ENCODE measurements at regions not wholly inside any gene's neighbourhood (a gene's known extent, or its start where the extent isn't known, plus 50 kb on each side); places are given as distances from the start of the nearest gene placed in this dataset.

DNA sequence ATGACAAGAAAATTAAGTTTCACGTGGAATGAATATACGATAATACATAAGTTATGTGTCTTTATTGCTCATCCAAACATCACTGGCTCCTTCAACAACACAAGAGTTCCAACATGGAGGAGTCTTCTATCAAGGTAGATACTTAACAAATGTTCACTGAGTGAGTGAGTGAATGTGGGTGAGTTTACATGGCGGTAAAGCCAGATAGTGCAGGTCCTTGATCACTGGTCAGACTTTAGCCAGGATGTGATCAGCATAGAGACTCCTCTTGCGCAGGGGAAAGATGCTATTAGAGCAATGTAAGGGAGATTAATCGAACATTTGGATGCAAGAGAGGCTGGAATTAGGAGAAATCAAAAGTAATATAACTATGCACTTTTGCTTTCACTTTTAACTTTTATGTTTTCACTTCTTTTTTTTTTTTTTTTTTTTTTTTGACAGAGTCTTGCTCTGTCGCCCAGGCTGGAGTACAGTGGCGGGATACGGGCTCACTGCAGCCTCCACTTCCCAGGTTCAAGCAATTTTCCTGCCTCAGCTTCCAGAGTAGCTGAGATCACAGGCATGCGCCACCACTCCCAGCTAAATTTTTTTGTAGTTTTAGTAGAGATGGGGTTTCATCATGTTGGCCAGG, 249.0 kb upstream of the ID2 start:
- H3K27me3 ChIP-seq (replicated peaks; ENCODE audit: insufficient read depth): no peaks in the 10 kb centered on the region
- no peak for ATAC-seq (ENCODE audit: insufficient number of reproducible peaks, low FRiP score, low read depth)

DNA sequence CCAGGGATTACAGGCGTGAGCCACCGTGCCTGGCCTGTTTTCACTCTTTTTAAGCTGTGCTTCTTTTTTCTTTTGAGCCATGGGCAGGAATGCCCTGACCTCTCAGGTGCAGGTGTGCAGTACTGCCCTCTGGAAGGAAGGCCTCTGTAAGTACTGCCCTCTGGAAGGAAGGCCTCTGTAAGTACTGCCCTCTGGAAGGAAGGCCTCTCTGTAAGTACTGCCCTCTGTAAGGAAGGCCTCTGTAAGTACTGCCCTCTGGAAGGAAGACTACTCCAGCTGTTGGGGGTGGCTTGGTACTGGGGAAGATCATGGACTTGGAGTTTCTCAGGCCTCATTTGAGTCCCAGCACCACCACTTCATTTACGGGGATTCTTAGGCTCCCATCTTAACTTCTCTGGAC, 248.5 kb upstream of the ID2 start:
- H3K4me3 ChIP-seq: no peak overlapping the region
- no peaks in the 10 kb centered on the region for H3K36me3 ChIP-seq
- peaks cover 0 to under 1% of the 10 kb centered on the region in 2 donors for H3K4me1 ChIP-seq (ENCODE audit: control insufficient read depth in 1 of 2, low read depth in 2 of 2)
- ATAC-seq (ENCODE audit: insufficient number of reproducible peaks, low FRiP score, low read depth) (no peak), DNase-seq (ENCODE audit: low spot score) (no peak)
- no peaks in the 10 kb centered on the region for H3K27me3 ChIP-seq (replicated peaks; ENCODE audit: insufficient read depth)
- H3K27ac ChIP-seq: no peak overlapping the region
- TF ChIP-seq, protein P1, sequence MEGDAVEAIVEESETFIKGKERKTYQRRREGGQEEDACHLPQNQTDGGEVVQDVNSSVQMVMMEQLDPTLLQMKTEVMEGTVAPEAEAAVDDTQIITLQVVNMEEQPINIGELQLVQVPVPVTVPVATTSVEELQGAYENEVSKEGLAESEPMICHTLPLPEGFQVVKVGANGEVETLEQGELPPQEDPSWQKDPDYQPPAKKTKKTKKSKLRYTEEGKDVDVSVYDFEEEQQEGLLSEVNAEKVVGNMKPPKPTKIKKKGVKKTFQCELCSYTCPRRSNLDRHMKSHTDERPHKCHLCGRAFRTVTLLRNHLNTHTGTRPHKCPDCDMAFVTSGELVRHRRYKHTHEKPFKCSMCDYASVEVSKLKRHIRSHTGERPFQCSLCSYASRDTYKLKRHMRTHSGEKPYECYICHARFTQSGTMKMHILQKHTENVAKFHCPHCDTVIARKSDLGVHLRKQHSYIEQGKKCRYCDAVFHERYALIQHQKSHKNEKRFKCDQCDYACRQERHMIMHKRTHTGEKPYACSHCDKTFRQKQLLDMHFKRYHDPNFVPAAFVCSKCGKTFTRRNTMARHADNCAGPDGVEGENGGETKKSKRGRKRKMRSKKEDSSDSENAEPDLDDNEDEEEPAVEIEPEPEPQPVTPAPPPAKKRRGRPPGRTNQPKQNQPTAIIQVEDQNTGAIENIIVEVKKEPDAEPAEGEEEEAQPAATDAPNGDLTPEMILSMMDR (IDR thresholded peaks at IDR 0.05): no peak
- H3K9me3 ChIP-seq: no peaks in the 10 kb centered on the region

More for the DNA sequence above, 249.0 kb upstream of the ID2 start:
- DNase-seq (ENCODE audit: low spot score): no peak
- TF ChIP-seq, protein P1 (IDR thresholded peaks at IDR 0.05): no peak
- Histone ChIP-seq H3K4me1 (ENCODE audit: control insufficient read depth in 1 of 2, low read depth in 2 of 2) (no peaks in the 10 kb centered on the region), H3K4me3 (no peak overlapping the region), H3K9me3 (no peaks in the 10 kb centered on the region), H3K36me3 (no peaks in the 10 kb centered on the region), H3K27ac (no peak overlapping the region)

DNA sequence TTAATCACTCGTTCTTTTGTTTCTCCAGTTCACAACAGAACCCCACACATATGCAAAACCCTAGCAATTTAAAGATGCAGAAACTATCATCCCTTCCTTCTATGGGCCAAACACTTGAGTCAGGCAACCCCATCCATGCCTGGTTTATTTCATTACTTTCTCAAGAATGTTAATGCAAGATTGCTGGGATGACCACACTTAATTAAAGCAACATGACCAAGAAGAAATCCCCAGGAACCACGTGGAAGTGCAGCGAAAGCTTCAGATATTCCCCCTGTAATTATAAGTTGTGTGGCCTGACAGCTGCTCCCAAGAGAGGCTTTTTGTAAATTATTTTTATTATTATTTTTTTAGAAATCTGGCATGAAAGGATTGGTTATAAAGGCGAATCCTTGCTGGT, 246.2 kb upstream of the ID2 start:
- Histone ChIP-seq H3K27ac (no peak overlapping the region), H3K27me3 (replicated peaks; ENCODE audit: insufficient read depth) (no peaks in the 10 kb centered on the region), H3K4me3 (no peak overlapping the region), H3K4me1 (ENCODE audit: control insufficient read depth in 1 of 2, low read depth in 2 of 2) (peaks cover 0 to 3% of the 10 kb centered on the region in 2 donors), H3K9me3 (no peaks in the 10 kb centered on the region), H3K36me3 (no peaks in the 10 kb centered on the region)
- TF ChIP-seq, protein P1 (IDR thresholded peaks at IDR 0.05): no peak
- DNase-seq (ENCODE audit: low spot score) (no peak), ATAC-seq (ENCODE audit: insufficient number of reproducible peaks, low FRiP score, low read depth) (no peak)

DNA sequence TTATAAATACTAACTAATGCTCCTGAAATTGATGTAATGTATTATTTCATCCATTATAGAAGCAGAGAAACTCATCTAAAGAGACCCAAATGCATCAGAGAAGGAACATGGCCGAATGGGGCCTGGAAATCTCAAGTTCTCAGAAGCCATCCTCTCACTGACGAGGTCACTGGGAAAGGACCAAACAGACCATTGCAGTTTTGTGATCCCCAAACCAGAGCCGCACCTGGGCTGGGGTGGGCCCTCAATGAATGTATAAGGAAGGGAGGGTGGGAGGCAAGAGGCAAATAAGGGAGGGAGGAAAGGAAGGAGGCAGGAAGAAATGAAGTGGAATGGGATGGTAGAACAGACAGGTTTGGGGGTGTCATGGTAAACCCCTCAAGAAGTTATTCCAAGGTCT, 245.3 kb upstream of the ID2 start:
- Histone ChIP-seq H3K36me3 (no peaks in the 10 kb centered on the region), H3K4me1 (ENCODE audit: control insufficient read depth in 1 of 2, low read depth in 2 of 2) (peaks cover 0 to 3% of the 10 kb centered on the region in 2 donors), H3K27me3 (replicated peaks; ENCODE audit: insufficient read depth) (no peaks in the 10 kb centered on the region), H3K4me3 (no peak overlapping the region), H3K27ac (no peak overlapping the region), H3K9me3 (no peaks in the 10 kb centered on the region)
- DNase-seq (ENCODE audit: low spot score) (no peak), ATAC-seq (ENCODE audit: insufficient number of reproducible peaks, low FRiP score, low read depth) (no peak)
- TF ChIP-seq, protein P1 (IDR thresholded peaks at IDR 0.05): no peak

DNA sequence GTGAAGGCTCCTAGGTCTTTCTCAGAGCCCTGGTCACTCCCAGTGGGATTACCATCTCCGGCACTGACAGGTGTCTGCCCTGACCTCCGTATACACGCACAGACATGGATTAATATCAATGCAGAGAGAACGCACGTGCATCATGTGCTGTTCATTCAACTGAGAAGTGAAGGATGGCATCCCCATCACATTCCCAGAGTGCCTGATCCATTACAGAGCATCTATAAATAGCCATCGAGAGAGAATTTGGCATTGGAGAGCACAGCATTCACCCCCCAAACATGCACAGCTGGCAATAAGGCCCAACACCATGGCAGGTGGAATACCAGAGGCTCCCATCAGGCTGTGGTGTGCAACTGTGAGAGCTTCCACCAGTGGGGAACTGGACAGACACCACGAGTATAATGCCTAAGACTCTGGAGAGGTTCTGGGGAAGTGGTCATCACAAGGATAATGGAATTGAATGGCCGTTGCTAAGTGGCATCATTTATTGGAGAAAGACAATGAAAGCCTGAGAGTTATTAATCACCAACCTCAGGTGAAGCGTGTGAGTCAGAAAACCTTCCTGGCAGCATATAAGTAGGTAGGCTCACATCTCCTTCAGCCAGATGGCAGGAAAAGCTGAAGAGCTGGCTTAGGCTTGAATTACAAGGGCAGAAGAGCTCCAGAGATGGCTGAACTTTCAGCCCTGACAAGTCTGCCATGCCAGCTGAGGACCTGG, 244.5 kb upstream of the ID2 start:
- ATAC-seq (ENCODE audit: insufficient number of reproducible peaks, low FRiP score, low read depth) (no peak), DNase-seq (ENCODE audit: low spot score) (no peak)
- Histone ChIP-seq H3K27ac (no peak overlapping the region), H3K4me1 (ENCODE audit: control insufficient read depth in 1 of 2, low read depth in 2 of 2) (peaks cover 0 to 3% of the 10 kb centered on the region in 2 donors), H3K9me3 (no peaks in the 10 kb centered on the region), H3K36me3 (no peaks in the 10 kb centered on the region), H3K4me3 (no peak overlapping the region), H3K27me3 (replicated peaks; ENCODE audit: insufficient read depth) (no peaks in the 10 kb centered on the region)
- TF ChIP-seq, protein P1 (IDR thresholded peaks at IDR 0.05): no peak

All from thoracic aorta (tissue), 2 donors.